ENCODE measurements at regions not wholly inside any gene's neighbourhood (a gene's known extent, or its start where the extent isn't known, plus 50 kb on each side); places are given as distances from the start of the nearest gene placed in this dataset.
A peak's percentile ranks its signal among the peaks of the same experiment; 100 is the strongest.

- TF ChIP-seq CEBPB (IDR thresholded peaks at IDR 0.05) = no peak
- TF ChIP-seq MYC (IDR thresholded peaks at IDR 0.05; ENCODE audit: borderline replicate concordance, low read length) = no peak
- TF ChIP-seq RCOR1 (IDR thresholded peaks at IDR 0.05; ENCODE audit: low read depth, low read length) = no peak
- TF ChIP-seq PBX3 (IDR thresholded peaks at IDR 0.05) = no peak
- TF ChIP-seq FOSB (CRISPR knock-in tag; IDR thresholded peaks at IDR 0.05) = no peak
- TF ChIP-seq NFE2L2 (conservative IDR thresholded peaks at IDR 0.05; ENCODE audit: low read length) = no peak
- no peak for TF ChIP-seq SREBF2 (IDR thresholded peaks at IDR 0.05)
- no peak for TF ChIP-seq RAD21 (conservative IDR thresholded peaks at IDR 0.05 in 1 of 2, IDR thresholded peaks at IDR 0.05 in 1 of 2)
- TF ChIP-seq BCL3 (IDR thresholded peaks at IDR 0.05) = no peak
- no peak for TF ChIP-seq USF2 (IDR thresholded peaks at IDR 0.05)
- FAIRE-seq = no peak
- WGBS (ENCODE audit: missing lambda C conversion rate) = 87% methylated on average over 3 of the region's 3 CpGs
These were observed 215.9 kb upstream of the TCF21 start for GRCh38 chr6:133673056-133673455.

GRCh38 chr6:133674661-133675060, 214.3 kb upstream of the TCF21 start:
- no peaks in the 10 kb centered on the region for H3K4me1 ChIP-seq
- no peak for ATAC-seq
- FAIRE-seq = no peak
- TF ChIP-seq ELK1 (IDR thresholded peaks at IDR 0.05; ENCODE audit: low read depth, low read length) (no peak), FOSB (CRISPR knock-in tag; IDR thresholded peaks at IDR 0.05) (no peak), PBX3 (IDR thresholded peaks at IDR 0.05) (no peak), USF2 (IDR thresholded peaks at IDR 0.05) (no peak), CHD4 (IDR thresholded peaks at IDR 0.05; ENCODE audit: borderline replicate concordance) (no peak), RCOR1 (IDR thresholded peaks at IDR 0.05; ENCODE audit: low read depth, low read length) (no peak), MAZ (IDR thresholded peaks at IDR 0.05; ENCODE audit: borderline replicate concordance, low read depth, low read length) (no peak), HES2 (IDR thresholded peaks at IDR 0.05) (no peak), ESRRA (IDR thresholded peaks at IDR 0.05; ENCODE audit: borderline replicate concordance, low read length) (no peak), CHD2 (IDR thresholded peaks at IDR 0.05; ENCODE audit: low read length, partially characterized antibody) (no peak), POLR2A (IDR thresholded peaks at IDR 0.05; ENCODE audit: low read length) (no peak), EP300 (IDR thresholded peaks at IDR 0.05) (no peak)
- ChIA-PET CTCF (no interaction called here), POLR2A (interaction anchor here (0.6 kb wide), 1 partner anchor 12 kb away, joined by 3 read pairs; no protein-coding TSS in a partner anchor)
- H3K27ac ChIP-seq = peak overlapping the region in 1 of 2 experiments; percentile 57; a peak in 2 of 6 replicates
- no peak overlapping the region for H3K4me2 ChIP-seq
- H3K4me3 ChIP-seq = no peak overlapping the region
- 43% methylated on average over 1 of the region's 1 CpG for WGBS (ENCODE audit: missing lambda C conversion rate)
- DNase-seq (ENCODE audit: low read depth in 1 of 2, low spot score in 1 of 2) = no peak
- H3K9me3 ChIP-seq = no peaks in the 10 kb centered on the region

More at GRCh38 chr6:133673056-133673455, 215.9 kb upstream of the TCF21 start:
- ChIA-PET POLR2A (no interaction called here), CTCF (no interaction called here)
- Histone ChIP-seq H3K9me3 (no peaks in the 10 kb centered on the region), H3K27ac (no peak overlapping the region), H3K4me2 (no peak overlapping the region), H3K4me3 (no peak overlapping the region), H3K4me1 (no peaks in the 10 kb centered on the region)
- DNase-seq (ENCODE audit: low read depth in 1 of 2, low spot score in 1 of 2) (no peak), ATAC-seq (no peak)

Data from A549 (cell line).